ENCODE measurements at regions not wholly inside any gene's neighbourhood (a gene's known extent, or its start where the extent isn't known, plus 50 kb on each side); places are given as distances from the start of the nearest gene placed in this dataset.

GRCh38 chr7:42745357-42746059 lies 166.4 kb downstream of the C7orf25 start:
- peak; percentile 17 to 31 (median 26) for TF ChIP-seq CTCF (IDR thresholded peaks at IDR 0.05; ENCODE audit: unreplicated experiment in 3 of 3)
- Mint-ChIP-seq H3K27me3 (ENCODE audit: low read depth) (no peaks in the 10 kb centered on the region), H3K36me3 (ENCODE audit: low read depth) (no peaks in the 10 kb centered on the region), H3K4me1 (peaks cover 18% of the 10 kb centered on the region), H3K4me3 (no peak overlapping the region), H3K9me3 (peaks cover 12% of the 10 kb centered on the region), H3K27ac (no peak overlapping the region)

- H3K4me3 Mint-ChIP-seq, result no peak overlapping the region
- H3K36me3 Mint-ChIP-seq (ENCODE audit: low read depth), result no peaks in the 10 kb centered on the region
- H3K27me3 Mint-ChIP-seq (ENCODE audit: low read depth), result no peaks in the 10 kb centered on the region
- H3K27ac Mint-ChIP-seq, result peak overlapping the region in 2 of 3 experiments; percentile 14 to 20
- no peak for TF ChIP-seq CTCF (IDR thresholded peaks at IDR 0.05; ENCODE audit: unreplicated experiment in 3 of 3)
- peaks cover 9% of the 10 kb centered on the region for H3K9me3 Mint-ChIP-seq
- H3K4me1 Mint-ChIP-seq, result peaks cover 18% of the 10 kb centered on the region
Observed at GRCh38 chr7:42744746-42745145, 167.1 kb downstream of the C7orf25 start.

GRCh38 chr7:42743077-42743858 lies 168.6 kb downstream of the C7orf25 start:
- Mint-ChIP-seq H3K4me1 (peaks cover 18% of the 10 kb centered on the region), H3K27me3 (ENCODE audit: low read depth) (no peaks in the 10 kb centered on the region), H3K9me3 (peaks cover 3% of the 10 kb centered on the region), H3K36me3 (ENCODE audit: low read depth) (no peaks in the 10 kb centered on the region), H3K27ac (no peak overlapping the region), H3K4me3 (no peak overlapping the region)
- TF ChIP-seq CTCF (IDR thresholded peaks at IDR 0.05; ENCODE audit: unreplicated experiment in 3 of 3), result no peak

GRCh38 chr7:42742318-42742717 lies 169.6 kb downstream of the C7orf25 start:
- no peak for TF ChIP-seq CTCF (IDR thresholded peaks at IDR 0.05; ENCODE audit: unreplicated experiment in 3 of 3)
- no peak overlapping the region for H3K4me3 Mint-ChIP-seq
- peaks cover 18% of the 10 kb centered on the region for H3K4me1 Mint-ChIP-seq
- no peak overlapping the region for H3K27ac Mint-ChIP-seq
- H3K9me3 Mint-ChIP-seq, result peaks cover 3% of the 10 kb centered on the region
- no peaks in the 10 kb centered on the region for H3K36me3 Mint-ChIP-seq (ENCODE audit: low read depth)
- H3K27me3 Mint-ChIP-seq (ENCODE audit: low read depth), result no peaks in the 10 kb centered on the region

GRCh38 chr7:42740408-42740807 lies 171.5 kb downstream of the C7orf25 start:
- TF ChIP-seq CTCF (IDR thresholded peaks at IDR 0.05; ENCODE audit: unreplicated experiment in 3 of 3), result no peak
- no peaks in the 10 kb centered on the region for H3K27me3 Mint-ChIP-seq (ENCODE audit: low read depth)
- H3K4me1 Mint-ChIP-seq, result peaks cover 11% of the 10 kb centered on the region
- peaks cover 3% of the 10 kb centered on the region for H3K9me3 Mint-ChIP-seq
- no peak overlapping the region for H3K4me3 Mint-ChIP-seq
- H3K36me3 Mint-ChIP-seq (ENCODE audit: low read depth), result no peaks in the 10 kb centered on the region
- H3K27ac Mint-ChIP-seq, result no peak overlapping the region

All from nephron (organoid).